GM23338 (cell line): ENCODE measurements at regions not wholly inside any gene's neighbourhood (a gene's known extent, or its start where the extent isn't known, plus 50 kb on each side); places are given as distances from the start of the nearest gene placed in this dataset.

Source experiments
- CREB1 ChIP-seq: fragments of 250-450 bp; sonication (Bioruptor Pico); IDR thresholded peaks from 2 replicates; pipeline ENCODE4 v1.5.0; 2020; ENCODE audit warnings: low read depth, mild to moderate bottlenecking, moderate library complexity
- CTCF ChIP-seq, 2 experiments: fragments of 200-600 bp in 1 of 2; sonication (generic) in 1 of 2; conservative IDR thresholded peaks; 2 replicates each; pipeline versions ENCODE4 v1.5.1 to v1.6.1; 2016 to 2017; ENCODE audit warnings: antibody characterized with exemption in 2 of 2, low read depth in 2 of 2, mild to moderate bottlenecking in 2 of 2, moderate library complexity in 1 of 2
- ETS1 ChIP-seq: IDR thresholded peaks from 2 replicates; pipeline ENCODE4 v1.6.1; 2016; ENCODE audit warnings: antibody characterized with exemption
- EZH2 ChIP-seq: fragments of 200-600 bp; sonication (generic); IDR thresholded peaks from one replicate; pipeline ENCODE4 v1.8.0; 2017; ENCODE audit warnings: antibody characterized with exemption, mild to moderate bottlenecking, low read depth; ENCODE audit not compliant: unreplicated experiment
- EZH2phosphoT487 ChIP-seq: fragments of 200-600 bp; sonication (generic); IDR thresholded peaks from one replicate; pipeline ENCODE4 v1.8.1; 2018; ENCODE audit warnings: antibody characterized with exemption; ENCODE audit not compliant: unreplicated experiment
- JUNB ChIP-seq: IDR thresholded peaks from one replicate; pipeline ENCODE4 v1.6.1; 2016; ENCODE audit warnings: antibody characterized with exemption; ENCODE audit not compliant: unreplicated experiment
- NANOG ChIP-seq: IDR thresholded peaks from 2 replicates; pipeline ENCODE4 v1.6.1; 2016; ENCODE audit warnings: antibody characterized with exemption, borderline replicate concordance
- POLR2AphosphoS5 ChIP-seq: IDR thresholded peaks from 2 replicates; pipeline ENCODE4 v1.6.1; 2016; ENCODE audit warnings: antibody characterized with exemption, low read depth
- STAT1 ChIP-seq: IDR thresholded peaks from one replicate; pipeline ENCODE4 v1.6.1; 2016; ENCODE audit warnings: antibody characterized with exemption; ENCODE audit not compliant: unreplicated experiment
- ZNF114 ChIP-seq: fragments of 250-450 bp; sonication (Bioruptor Pico); IDR thresholded peaks from 2 replicates; pipeline ENCODE4 v1.5.0; 2020; ENCODE audit warnings: mild to moderate bottlenecking, moderate library complexity
- ZNF331 ChIP-seq: fragments of 250-450 bp; sonication (Bioruptor Pico); IDR thresholded peaks from 2 replicates; pipeline ENCODE4 v1.5.0; 2020; ENCODE audit warnings: low read depth, mild to moderate bottlenecking, moderate library complexity
- ZNF462 ChIP-seq: fragments of 250-450 bp; sonication (Bioruptor Pico); IDR thresholded peaks from 2 replicates; pipeline ENCODE4 v1.5.0; 2020; ENCODE audit warnings: mild to moderate bottlenecking, moderate library complexity

GRCh38 chr14:56522403-56522802 is 57.2 kb upstream of the TMEM260 start (continued):
- TF ChIP-seq ZNF462: no peak
- TF ChIP-seq NANOG: no peak
- TF ChIP-seq ETS1: no peak
- no peak for TF ChIP-seq CTCF (conservative IDR thresholded peaks at IDR 0.05; ENCODE audit: low read depth in 2 of 2)
- no peak for TF ChIP-seq CREB1 (CRISPR knock-in tag)
- no peak for TF ChIP-seq POLR2AphosphoS5
- no peak for TF ChIP-seq EZH2phosphoT487
- no peak for TF ChIP-seq JUNB
- TF ChIP-seq ZNF331: no peak
- TF ChIP-seq ZNF114 (CRISPR knock-in tag): no peak
- TF ChIP-seq STAT1: no peak
- no peak for TF ChIP-seq EZH2
